BLaER1 (cell line): ENCODE measurements at regions not wholly inside any gene's neighbourhood (a gene's known extent, or its start where the extent isn't known, plus 50 kb on each side); places are given as distances from the start of the nearest gene placed in this dataset.

Source experiments
- H3K27ac ChIP-seq: shearing (Covaris generic); formaldehyde crosslinking; 2 replicates; pipeline ENCODE4 v1.8.1; 2022
- H3K27me3 ChIP-seq: shearing (Covaris generic); formaldehyde crosslinking; 2 replicates; pipeline ENCODE4 v1.8.1; 2022
- H3K36me3 ChIP-seq: shearing (Covaris generic); formaldehyde crosslinking; 2 replicates; pipeline ENCODE4 v1.8.1; 2022
- H3K4me1 ChIP-seq: shearing (Covaris generic); formaldehyde crosslinking; 2 replicates; pipeline ENCODE4 v1.8.1; 2022
- H3K4me2 ChIP-seq: shearing (Covaris generic); formaldehyde crosslinking; 2 replicates; pipeline ENCODE4 v1.8.1; 2022
- H3K4me3 ChIP-seq: shearing (Covaris generic); formaldehyde crosslinking; 2 replicates; pipeline ENCODE4 v1.8.1; 2022
- H3K9ac ChIP-seq: shearing (Covaris generic); formaldehyde crosslinking; 2 replicates; pipeline ENCODE4 v1.8.1; 2022
- H3K9me3 ChIP-seq: shearing (Covaris generic); formaldehyde crosslinking; 2 replicates; pipeline ENCODE4 v1.8.1; 2022
- H4K20me1 ChIP-seq: shearing (Covaris generic); formaldehyde crosslinking; 2 replicates; pipeline ENCODE4 v1.8.1; 2022
- Cebpa-rat ChIP-seq: shearing (Covaris generic); IDR thresholded peaks from 2 replicates; pipeline ENCODE4 v1.8.1; 2022

- H3K27ac ChIP-seq, result no peak overlapping the region
- no peak overlapping the region for H3K9ac ChIP-seq
- no peaks in the 10 kb centered on the region for H3K9me3 ChIP-seq
- H3K4me3 ChIP-seq, result no peak overlapping the region
- no peaks in the 10 kb centered on the region for H4K20me1 ChIP-seq
- H3K36me3 ChIP-seq, result no peaks in the 10 kb centered on the region
- no peaks in the 10 kb centered on the region for H3K4me1 ChIP-seq
- no peak for TF ChIP-seq Cebpa-rat
- H3K4me2 ChIP-seq, result no peak overlapping the region
- H3K27me3 ChIP-seq, result no peaks in the 10 kb centered on the region
Measured at GRCh38 chr10:69684020-69684980, 54.3 kb downstream of the FAM241B start.

- Histone ChIP-seq H4K20me1 (no peaks in the 10 kb centered on the region), H3K27me3 (no peaks in the 10 kb centered on the region), H3K9ac (no peak overlapping the region), H3K27ac (no peak overlapping the region), H3K36me3 (no peaks in the 10 kb centered on the region), H3K9me3 (no peaks in the 10 kb centered on the region), H3K4me2 (no peak overlapping the region), H3K4me3 (no peak overlapping the region), H3K4me1 (no peaks in the 10 kb centered on the region)
- TF ChIP-seq Cebpa-rat, result no peak
Measured at GRCh38 chr10:69684981-69685353, 54.9 kb downstream of the FAM241B start.

- Histone ChIP-seq H3K4me1 (no peaks in the 10 kb centered on the region), H3K27ac (no peak overlapping the region), H3K4me2 (no peak overlapping the region), H3K9me3 (no peaks in the 10 kb centered on the region), H3K36me3 (no peaks in the 10 kb centered on the region), H3K9ac (no peak overlapping the region), H3K4me3 (no peak overlapping the region), H3K27me3 (no peaks in the 10 kb centered on the region), H4K20me1 (no peaks in the 10 kb centered on the region)
- no peak for TF ChIP-seq Cebpa-rat
Measured at GRCh38 chr10:69685426-69685801, 55.4 kb downstream of the FAM241B start.

- no peaks in the 10 kb centered on the region for H3K27me3 ChIP-seq
- H3K9ac ChIP-seq, result no peak overlapping the region
- H3K4me3 ChIP-seq, result no peak overlapping the region
- no peaks in the 10 kb centered on the region for H4K20me1 ChIP-seq
- H3K27ac ChIP-seq, result no peak overlapping the region
- TF ChIP-seq Cebpa-rat, result no peak
- no peak overlapping the region for H3K4me2 ChIP-seq
- no peaks in the 10 kb centered on the region for H3K9me3 ChIP-seq
- no peaks in the 10 kb centered on the region for H3K36me3 ChIP-seq
- H3K4me1 ChIP-seq, result no peaks in the 10 kb centered on the region
Measured at GRCh38 chr10:69685802-69686585, 55.9 kb downstream of the FAM241B start.

- H3K27ac ChIP-seq, result no peak overlapping the region
- H3K27me3 ChIP-seq, result no peaks in the 10 kb centered on the region
- H3K4me1 ChIP-seq, result no peaks in the 10 kb centered on the region
- H3K9me3 ChIP-seq, result no peaks in the 10 kb centered on the region
- no peaks in the 10 kb centered on the region for H3K36me3 ChIP-seq
- H4K20me1 ChIP-seq, result no peaks in the 10 kb centered on the region
- H3K4me3 ChIP-seq, result no peak overlapping the region
- no peak overlapping the region for H3K9ac ChIP-seq
- no peak for TF ChIP-seq Cebpa-rat
- no peak overlapping the region for H3K4me2 ChIP-seq
Measured at GRCh38 chr10:69686866-69687265, 56.8 kb downstream of the FAM241B start.

GRCh38 chr10:69687426-69687825, 57.4 kb downstream of the FAM241B start:
- Histone ChIP-seq H3K36me3 (no peaks in the 10 kb centered on the region), H3K9ac (no peak overlapping the region), H3K27me3 (no peaks in the 10 kb centered on the region), H3K4me1 (no peaks in the 10 kb centered on the region), H3K9me3 (no peaks in the 10 kb centered on the region), H3K4me3 (no peak overlapping the region), H4K20me1 (no peaks in the 10 kb centered on the region), H3K4me2 (no peak overlapping the region), H3K27ac (no peak overlapping the region)
- no peak for TF ChIP-seq Cebpa-rat

GRCh38 chr10:69692267-69692666, 62.2 kb downstream of the FAM241B start:
- H3K9ac ChIP-seq, result no peak overlapping the region
- H4K20me1 ChIP-seq, result no peaks in the 10 kb centered on the region
- H3K36me3 ChIP-seq, result no peaks in the 10 kb centered on the region
- TF ChIP-seq Cebpa-rat, result no peak
- no peaks in the 10 kb centered on the region for H3K4me1 ChIP-seq
- H3K27ac ChIP-seq, result no peak overlapping the region
- H3K4me2 ChIP-seq, result no peak overlapping the region
- H3K27me3 ChIP-seq, result no peaks in the 10 kb centered on the region
- H3K9me3 ChIP-seq, result no peaks in the 10 kb centered on the region
- no peak overlapping the region for H3K4me3 ChIP-seq

- H3K4me3 ChIP-seq, result no peak overlapping the region
- H3K27me3 ChIP-seq, result no peaks in the 10 kb centered on the region
- H4K20me1 ChIP-seq, result no peaks in the 10 kb centered on the region
- no peak overlapping the region for H3K4me2 ChIP-seq
- H3K9me3 ChIP-seq, result no peaks in the 10 kb centered on the region
- TF ChIP-seq Cebpa-rat, result no peak
- H3K27ac ChIP-seq, result no peak overlapping the region
- H3K9ac ChIP-seq, result no peak overlapping the region
- H3K36me3 ChIP-seq, result no peaks in the 10 kb centered on the region
- no peaks in the 10 kb centered on the region for H3K4me1 ChIP-seq
Measured at GRCh38 chr10:69692891-69693290, 62.8 kb downstream of the FAM241B start.

GRCh38 chr10:69693886-69694285, 63.8 kb downstream of the FAM241B start:
- Histone ChIP-seq H4K20me1 (no peaks in the 10 kb centered on the region), H3K36me3 (no peaks in the 10 kb centered on the region), H3K9me3 (no peaks in the 10 kb centered on the region), H3K27ac (no peak overlapping the region), H3K4me2 (no peak overlapping the region), H3K4me3 (no peak overlapping the region), H3K27me3 (no peaks in the 10 kb centered on the region), H3K9ac (no peak overlapping the region), H3K4me1 (no peaks in the 10 kb centered on the region)
- no peak for TF ChIP-seq Cebpa-rat

GRCh38 chr10:69696073-69696731, 66.2 kb downstream of the FAM241B start:
- no peak overlapping the region for H3K4me2 ChIP-seq
- no peak overlapping the region for H3K4me3 ChIP-seq
- no peaks in the 10 kb centered on the region for H3K9me3 ChIP-seq
- no peak overlapping the region for H3K27ac ChIP-seq
- no peaks in the 10 kb centered on the region for H3K27me3 ChIP-seq
- no peak for TF ChIP-seq Cebpa-rat
- H3K36me3 ChIP-seq, result no peaks in the 10 kb centered on the region
- H3K9ac ChIP-seq, result no peak overlapping the region
- no peaks in the 10 kb centered on the region for H4K20me1 ChIP-seq
- H3K4me1 ChIP-seq, result no peaks in the 10 kb centered on the region
